ENCODE measurements at regions not wholly inside any gene's neighbourhood (a gene's known extent, or its start where the extent isn't known, plus 50 kb on each side); places are given as distances from the start of the nearest gene placed in this dataset.

- Histone ChIP-seq H3K9me3 (ENCODE audit: control insufficient read depth, low read depth, low read length) (no peaks in the 10 kb centered on the region), H3K36me3 (ENCODE audit: control insufficient read depth in 2 of 2, extremely low read depth in 1 of 2, insufficient read depth in 2 of 2, low read length in 2 of 2) (no peaks in the 10 kb centered on the region), H3K4me2 (ENCODE audit: control insufficient read depth, extremely low read depth, insufficient read depth, low read depth, low read length) (no peak overlapping the region), H3K4me3 (ENCODE audit: control insufficient read depth in 2 of 3, extremely low read depth in 1 of 3, insufficient read depth in 2 of 3, low read depth in 1 of 3, low read length in 3 of 3) (no peak overlapping the region), H3K4me1 (ENCODE audit: control insufficient read depth, extremely low read depth, insufficient read depth, low read length) (no peaks in the 10 kb centered on the region), H3K9me1 (ENCODE audit: control insufficient read depth, extremely low read depth, insufficient read depth, low read length) (no peaks in the 10 kb centered on the region), H3K79me2 (ENCODE audit: control insufficient read depth, insufficient read depth, low read length) (no peaks in the 10 kb centered on the region), H2AFZ (ENCODE audit: control insufficient read depth, low read length) (no peak overlapping the region), H3K27me3 (ENCODE audit: control insufficient read depth, extremely low read depth, insufficient read depth, low read length) (no peaks in the 10 kb centered on the region), H4K20me1 (ENCODE audit: control insufficient read depth, extremely low read depth, insufficient read depth, low read length) (no peaks in the 10 kb centered on the region), H3K9ac (ENCODE audit: control insufficient read depth, extremely low read depth, insufficient read depth, low read length) (no peak overlapping the region), H3K27ac (ENCODE audit: control insufficient read depth, insufficient read depth, low read length) (no peak overlapping the region)
- FAIRE-seq (no peak), DNase-seq (ENCODE audit: low read depth, low spot score) (no peak)
- TF ChIP-seq CTCF (optimal IDR thresholded peaks at IDR 0.05 in 1 of 3, IDR thresholded peaks at IDR 0.05 in 1 of 3, conservative IDR thresholded peaks at IDR 0.05 in 1 of 3; ENCODE audit: extremely low read depth in 1 of 3, insufficient read depth in 2 of 3, low read length in 3 of 3): no peak
- TF ChIP-seq EZH2 (IDR thresholded peaks at IDR 0.05; ENCODE audit: low read length): no peak
- dilution Hi-C loops (cut with MboI; ENCODE audit: extremely low pct_ligation_motif_present, low sequenced_read_pairs): no loop called here
Observed at GRCh38 chr20:21936720-21937380, 231.4 kb downstream of the PAX1 start.

- no peaks in the 10 kb centered on the region for H3K79me2 ChIP-seq (ENCODE audit: control insufficient read depth, insufficient read depth, low read length)
- no peak overlapping the region for H3K9ac ChIP-seq (ENCODE audit: control insufficient read depth, extremely low read depth, insufficient read depth, low read length)
- H3K4me2 ChIP-seq (ENCODE audit: control insufficient read depth, extremely low read depth, insufficient read depth, low read depth, low read length): no peak overlapping the region
- no peaks in the 10 kb centered on the region for H4K20me1 ChIP-seq (ENCODE audit: control insufficient read depth, extremely low read depth, insufficient read depth, low read length)
- no peak overlapping the region for H2AFZ ChIP-seq (ENCODE audit: control insufficient read depth, low read length)
- H3K4me1 ChIP-seq (ENCODE audit: control insufficient read depth, extremely low read depth, insufficient read depth, low read length): no peaks in the 10 kb centered on the region
- dilution Hi-C loops (cut with MboI; ENCODE audit: extremely low pct_ligation_motif_present, low sequenced_read_pairs): no loop called here
- no peaks in the 10 kb centered on the region for H3K36me3 ChIP-seq (ENCODE audit: control insufficient read depth in 2 of 2, extremely low read depth in 1 of 2, insufficient read depth in 2 of 2, low read length in 2 of 2)
- H3K27me3 ChIP-seq (ENCODE audit: control insufficient read depth, extremely low read depth, insufficient read depth, low read length): no peaks in the 10 kb centered on the region
- no peak overlapping the region for H3K27ac ChIP-seq (ENCODE audit: control insufficient read depth, insufficient read depth, low read length)
- FAIRE-seq (no peak), DNase-seq (ENCODE audit: low read depth, low spot score) (no peak)
- H3K4me3 ChIP-seq (ENCODE audit: control insufficient read depth in 2 of 3, extremely low read depth in 1 of 3, insufficient read depth in 2 of 3, low read depth in 1 of 3, low read length in 3 of 3): no peak overlapping the region
- H3K9me1 ChIP-seq (ENCODE audit: control insufficient read depth, extremely low read depth, insufficient read depth, low read length): no peaks in the 10 kb centered on the region
- no peaks in the 10 kb centered on the region for H3K9me3 ChIP-seq (ENCODE audit: control insufficient read depth, low read depth, low read length)
- TF ChIP-seq EZH2 (IDR thresholded peaks at IDR 0.05; ENCODE audit: low read length) (no peak), CTCF (optimal IDR thresholded peaks at IDR 0.05 in 1 of 3, IDR thresholded peaks at IDR 0.05 in 1 of 3, conservative IDR thresholded peaks at IDR 0.05 in 1 of 3; ENCODE audit: extremely low read depth in 1 of 3, insufficient read depth in 2 of 3, low read length in 3 of 3) (no peak)
Observed at GRCh38 chr20:21936261-21936660, 230.8 kb downstream of the PAX1 start.
